MM.1S (cell line): ENCODE measurements at regions not wholly inside any gene's neighbourhood (a gene's known extent, or its start where the extent isn't known, plus 50 kb on each side); places are given as distances from the start of the nearest gene placed in this dataset.

Source experiments
- DNase-seq: peaks from one replicate; pipeline ENCODE4 v3.0.0-alpha.2; 2015
- H2AFZ ChIP-seq: fragments of 300-600 bp; sonication (generic); 2 replicates; pipeline ENCODE4 v1.6.0; 2016; ENCODE audit warnings: antibody characterized with exemption, low read length
- H3F3A ChIP-seq: fragments of 300-600 bp; sonication (generic); 2 replicates; pipeline ENCODE4 v1.6.1; 2016; ENCODE audit warnings: mild to moderate bottlenecking, antibody characterized with exemption, low read length, moderate library complexity, mixed read lengths; ENCODE audit not compliant: insufficient read depth
- H3K27ac ChIP-seq: fragments of 300-600 bp; sonication (generic); 2 replicates; pipeline ENCODE4 v1.5.1; 2016; ENCODE audit warnings: mild to moderate bottlenecking, low read length
- H3K27me3 ChIP-seq: fragments of 300-600 bp; sonication (generic); replicated peaks from 2 replicates; pipeline ENCODE4 v1.6.0; 2016; ENCODE audit warnings: low read length; ENCODE audit not compliant: insufficient read depth
- H3K36me3 ChIP-seq: fragments of 300-600 bp; sonication (generic); replicated peaks from 2 replicates; pipeline ENCODE4 v1.6.1; 2016; ENCODE audit warnings: mild to moderate bottlenecking, low read length, mixed read lengths; ENCODE audit not compliant: insufficient read depth
- H3K4me1 ChIP-seq: fragments of 300-600 bp; sonication (generic); 2 replicates; pipeline ENCODE4 v1.6.1; 2016; ENCODE audit warnings: low read length, mixed read lengths
- H3K4me2 ChIP-seq: fragments of 300-600 bp; sonication (generic); 2 replicates; pipeline ENCODE4 v1.6.0; 2016; ENCODE audit warnings: low read depth, low read length
- H3K4me3 ChIP-seq: fragments of 300-600 bp; sonication (generic); 2 replicates; pipeline ENCODE4 v1.5.1; 2016; ENCODE audit warnings: low read length, mixed read lengths
- H3K79me2 ChIP-seq: fragments of 300-600 bp; sonication (generic); 2 replicates; pipeline ENCODE4 v1.6.1; 2016; ENCODE audit warnings: mixed run types, low read length, mixed read lengths
- H3K9ac ChIP-seq: fragments of 300-600 bp; sonication (generic); 2 replicates; pipeline ENCODE4 v1.6.1; 2016; ENCODE audit warnings: low read length, mixed read lengths
- H3K9me2 ChIP-seq: fragments of 300-600 bp; sonication (generic); replicated peaks from 2 replicates; pipeline ENCODE4 v1.6.1; 2016; ENCODE audit warnings: mild to moderate bottlenecking, low read length, mixed read lengths; ENCODE audit not compliant: insufficient read depth
- H3K9me3 ChIP-seq: fragments of 300-600 bp; sonication (generic); replicated peaks from 2 replicates; pipeline ENCODE4 v1.6.1; 2016; ENCODE audit warnings: mild to moderate bottlenecking, low read length, mixed read lengths; ENCODE audit not compliant: insufficient read depth
- H4K20me1 ChIP-seq: fragments of 300-600 bp; sonication (generic); 2 replicates; pipeline ENCODE4 v1.6.1; 2016; ENCODE audit warnings: mild to moderate bottlenecking, low read length, moderate library complexity, mixed read lengths; ENCODE audit not compliant: insufficient read depth
- CTCF ChIP-seq: fragments of 300-600 bp; sonication (generic); IDR thresholded peaks from 2 replicates; pipeline ENCODE4 v1.5.1; 2016; ENCODE audit warnings: antibody characterized with exemption, low read length, mixed read lengths
- EZH2 ChIP-seq: fragments of 300-600 bp; sonication (generic); optimal IDR thresholded peaks from 2 replicates; pipeline ENCODE3; 2017; ENCODE audit warnings: low read depth, mild to moderate bottlenecking, antibody characterized with exemption, low read length, mixed read lengths
- EZH2phosphoT487 ChIP-seq: fragments of 300-600 bp; sonication (generic); IDR thresholded peaks from 2 replicates; pipeline ENCODE4 v1.6.1; 2018; ENCODE audit warnings: antibody characterized with exemption, low read length

DNA sequence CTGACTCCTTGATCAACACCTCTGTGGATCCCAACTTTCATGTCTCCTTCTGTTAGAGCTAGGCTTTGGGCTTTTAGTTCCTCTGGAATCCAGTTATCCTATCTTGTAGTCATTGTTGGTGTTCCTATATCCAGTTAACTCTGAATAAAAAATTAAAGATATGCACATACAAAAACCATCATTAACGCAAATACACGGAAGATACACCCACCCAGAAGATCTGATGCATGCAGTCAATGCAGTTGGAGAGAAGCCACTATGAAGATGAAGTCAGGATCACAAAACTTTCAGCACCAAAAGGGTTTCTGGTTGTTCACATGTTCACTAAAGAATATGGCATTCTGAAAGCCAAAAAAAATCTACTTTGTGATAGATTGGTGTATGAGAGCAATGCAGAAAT lies 123.6 kb upstream of the LHX8 start:
- Histone ChIP-seq H3K27me3 (no peaks in the 10 kb centered on the region), H3K27ac (no peak overlapping the region), H3K36me3 (no peaks in the 10 kb centered on the region), H3K79me2 (no peaks in the 10 kb centered on the region), H3F3A (no peaks in the 10 kb centered on the region), H3K9ac (no peak overlapping the region), H3K4me1 (no peaks in the 10 kb centered on the region), H3K4me2 (no peak overlapping the region), H3K4me3 (no peak overlapping the region), H2AFZ (no peak overlapping the region), H3K9me3 (no peaks in the 10 kb centered on the region), H3K9me2 (no peaks in the 10 kb centered on the region), H4K20me1 (no peaks in the 10 kb centered on the region)
- TF ChIP-seq CTCF (no peak), EZH2 (no peak), EZH2phosphoT487 (no peak)
- DNase-seq: no peak

DNA sequence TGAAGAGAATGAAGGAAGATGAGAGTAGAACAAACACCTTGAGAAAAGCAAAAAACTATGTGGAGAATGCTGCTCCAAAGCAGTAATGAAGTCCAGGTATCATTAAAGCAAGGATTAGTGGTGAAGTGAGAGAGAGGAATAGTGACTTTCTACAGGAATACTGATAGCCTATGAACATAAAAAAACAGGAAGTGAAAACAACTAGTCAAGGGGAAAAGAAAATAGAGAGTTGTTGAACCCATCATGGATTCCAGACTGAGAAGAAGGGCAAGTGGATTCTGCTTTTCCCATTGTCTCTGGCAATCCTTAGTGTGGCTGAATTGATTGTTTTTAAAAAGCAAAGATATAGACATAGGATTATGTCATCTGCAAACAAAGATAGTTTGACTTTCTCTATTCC lies 119.9 kb upstream of the LHX8 start:
- H4K20me1 ChIP-seq: no peaks in the 10 kb centered on the region
- TF ChIP-seq EZH2phosphoT487: no peak
- no peak for TF ChIP-seq EZH2
- TF ChIP-seq CTCF: no peak
- H3K79me2 ChIP-seq: no peaks in the 10 kb centered on the region
- no peaks in the 10 kb centered on the region for H3K9me2 ChIP-seq
- no peaks in the 10 kb centered on the region for H3K27me3 ChIP-seq
- H3K9me3 ChIP-seq: no peaks in the 10 kb centered on the region
- no peak overlapping the region for H3K27ac ChIP-seq
- no peaks in the 10 kb centered on the region for H3F3A ChIP-seq
- H3K9ac ChIP-seq: no peak overlapping the region
- no peak overlapping the region for H3K4me3 ChIP-seq
- H2AFZ ChIP-seq: no peak overlapping the region
- no peaks in the 10 kb centered on the region for H3K36me3 ChIP-seq
- DNase-seq: no peak
- H3K4me1 ChIP-seq: no peaks in the 10 kb centered on the region
- no peak overlapping the region for H3K4me2 ChIP-seq

- Histone ChIP-seq H3K79me2 (no peaks in the 10 kb centered on the region), H3K36me3 (no peaks in the 10 kb centered on the region), H3K27me3 (no peaks in the 10 kb centered on the region), H3K4me1 (no peaks in the 10 kb centered on the region), H3K9me3 (no peaks in the 10 kb centered on the region), H3K9me2 (no peaks in the 10 kb centered on the region), H3K4me2 (no peak overlapping the region), H2AFZ (no peak overlapping the region), H3K9ac (no peak overlapping the region), H4K20me1 (0 out of 2 replicates have a peak, but pooled peaks cover 3% of the 10 kb centered on the region), H3K4me3 (no peak overlapping the region), H3F3A (no peaks in the 10 kb centered on the region), H3K27ac (no peak overlapping the region)
- no peak for TF ChIP-seq EZH2
- no peak for TF ChIP-seq CTCF
- no peak for TF ChIP-seq EZH2phosphoT487
- no peak for DNase-seq
These were observed 111.2 kb upstream of the LHX8 start for GRCh38 chr1:75023005-75023404.
